Large intestine (tissue), 3 donors: ENCODE measurements at regions not wholly inside any gene's neighbourhood (a gene's known extent, or its start where the extent isn't known, plus 50 kb on each side); places are given as distances from the start of the nearest gene placed in this dataset.

ENCODE experiments used
- DNase-seq, 2 donors: peaks; one replicate each; pipeline versions ENCODE4 v3.0.0 to v3.0.0-alpha.2; 2013
- H3K27ac ChIP-seq: one replicate; pipeline ENCODE4 v1.5.1; 2013; ENCODE audit warnings: low read length
- H3K27me3 ChIP-seq: 2 replicates; pipeline ENCODE4 v1.6.1; 2013; ENCODE audit warnings: low read length; ENCODE audit not compliant: control insufficient read depth, insufficient read depth
- H3K36me3 ChIP-seq: 2 replicates; pipeline ENCODE4 v1.6.1; 2013; ENCODE audit warnings: low read length; ENCODE audit not compliant: control insufficient read depth, insufficient read depth
- H3K4me1 ChIP-seq: one replicate; pipeline ENCODE4 v1.6.1; 2013; ENCODE audit warnings: low read length; ENCODE audit not compliant: control insufficient read depth, insufficient read depth
- H3K4me3 ChIP-seq: one replicate; pipeline ENCODE4 v1.5.1; 2013; ENCODE audit warnings: low read length
- H3K9me3 ChIP-seq: one replicate; pipeline ENCODE4 v1.6.1; 2013; ENCODE audit warnings: mild to moderate bottlenecking, low read depth, low read length, moderate library complexity; ENCODE audit not compliant: control insufficient read depth
- WGBS: methylation state at CpG from one replicate; pipeline ENCODE4 v1.1.5; 2013; ENCODE audit warnings: low lambda C conversion rate; ENCODE audit not compliant: insufficient coverage; 5-methylcytosine and 5-hydroxymethylcytosine counted together

DNA sequence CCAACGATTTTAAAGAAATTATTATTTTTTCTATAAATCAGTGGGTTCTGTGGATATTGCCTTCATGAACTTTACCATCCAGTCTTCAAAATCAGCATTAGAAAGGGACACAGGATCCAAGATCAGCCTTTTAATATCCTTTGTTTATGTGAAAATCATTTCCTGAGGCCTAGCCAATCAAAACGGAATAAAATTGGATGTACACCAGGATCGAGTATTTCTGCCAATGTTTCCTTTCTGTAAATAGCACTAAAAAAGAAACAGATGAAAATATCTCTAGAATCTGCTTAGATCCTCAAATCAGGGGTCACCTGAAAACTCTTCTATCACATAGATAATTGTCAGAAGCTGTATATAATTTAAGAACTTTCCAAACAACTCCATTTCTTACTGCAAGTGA lies 1598.5 kb downstream of the LRRC4C start:
- H3K9me3 ChIP-seq: no peaks in the 10 kb centered on the region
- no peak overlapping the region for H3K4me3 ChIP-seq
- no peak for DNase-seq
- no peak overlapping the region for H3K27ac ChIP-seq
- H3K4me1 ChIP-seq: no peaks in the 10 kb centered on the region
- H3K27me3 ChIP-seq: no peaks in the 10 kb centered on the region
- no peaks in the 10 kb centered on the region for H3K36me3 ChIP-seq
- 87% methylated on average over 3 of the region's 3 CpGs for WGBS

DNA sequence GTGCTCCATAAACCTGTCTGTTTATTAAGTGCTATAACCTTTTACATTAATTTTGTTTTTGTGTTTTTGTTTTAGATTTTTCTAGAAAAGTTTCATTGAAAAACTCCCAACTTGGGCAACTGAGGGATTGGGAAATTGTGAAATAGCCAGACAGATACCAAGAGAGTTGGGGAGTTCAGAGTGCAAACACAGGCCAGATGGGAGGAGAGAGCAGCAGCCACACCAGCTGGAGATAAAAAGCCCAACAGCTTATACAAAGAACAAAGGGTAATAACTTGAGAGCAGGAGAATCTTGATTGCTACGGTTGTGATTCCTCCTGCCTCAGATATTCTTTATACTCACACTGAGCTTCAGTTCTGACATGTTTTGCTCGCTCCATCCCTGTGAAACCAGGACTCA lies 1642.2 kb downstream of the LRRC4C start:
- peak; percentile 48 to 74 for DNase-seq
- Histone ChIP-seq H3K36me3 (no peaks in the 10 kb centered on the region), H3K4me1 (peaks cover 8% of the 10 kb centered on the region), H3K9me3 (peaks cover 2% of the 10 kb centered on the region), H3K27me3 (no peaks in the 10 kb centered on the region), H3K4me3 (no peak overlapping the region), H3K27ac (no peak overlapping the region)
- WGBS: no CpG with 5 or more reads among the region's 2 CpGs

GRCh38 chr11:39810358-39810757 lies 1649.1 kb downstream of the LRRC4C start:
- no peak overlapping the region for H3K4me3 ChIP-seq
- H3K9me3 ChIP-seq: no peaks in the 10 kb centered on the region
- no peak for DNase-seq
- H3K27me3 ChIP-seq: no peaks in the 10 kb centered on the region
- no peaks in the 10 kb centered on the region for H3K4me1 ChIP-seq
- no CpG with 5 or more reads among the region's 4 CpGs for WGBS
- no peak overlapping the region for H3K27ac ChIP-seq
- H3K36me3 ChIP-seq: no peaks in the 10 kb centered on the region

GRCh38 chr11:39809833-39810232 lies 1649.6 kb downstream of the LRRC4C start:
- Histone ChIP-seq H3K4me3 (no peak overlapping the region), H3K4me1 (no peaks in the 10 kb centered on the region), H3K27ac (no peak overlapping the region), H3K36me3 (no peaks in the 10 kb centered on the region), H3K27me3 (no peaks in the 10 kb centered on the region), H3K9me3 (no peaks in the 10 kb centered on the region)
- WGBS: no CpG with 5 or more reads among the region's 1 CpG
- no peak for DNase-seq

DNA sequence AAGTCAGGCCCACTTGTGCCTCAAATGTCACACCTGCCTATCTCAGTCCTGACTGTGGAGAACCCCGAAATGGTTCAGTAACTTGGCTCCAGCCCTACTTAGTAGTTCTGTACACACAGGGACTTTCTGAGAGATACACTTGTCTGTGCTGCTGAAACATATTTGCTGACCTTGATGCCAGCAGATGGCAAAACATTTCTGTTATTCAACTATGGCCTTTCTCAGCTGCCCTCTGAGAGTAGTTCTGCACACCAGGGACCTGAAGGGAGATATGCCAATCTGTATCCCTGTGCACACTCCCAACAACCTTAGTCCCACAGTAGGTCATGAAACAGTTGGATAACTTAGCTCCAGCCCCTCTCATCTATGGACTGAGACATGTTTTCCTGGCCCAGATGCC lies 1651.5 kb downstream of the LRRC4C start:
- Histone ChIP-seq H3K4me1 (no peaks in the 10 kb centered on the region), H3K27me3 (no peaks in the 10 kb centered on the region), H3K4me3 (no peak overlapping the region), H3K27ac (no peak overlapping the region), H3K36me3 (no peaks in the 10 kb centered on the region), H3K9me3 (no peaks in the 10 kb centered on the region)
- WGBS: no CpG with 5 or more reads among the region's 1 CpG
- DNase-seq: no peak

GRCh38 chr11:39806652-39807051 lies 1652.8 kb downstream of the LRRC4C start:
- no CpG with 5 or more reads among the region's 1 CpG for WGBS
- H3K4me1 ChIP-seq: no peaks in the 10 kb centered on the region
- no peaks in the 10 kb centered on the region for H3K27me3 ChIP-seq
- no peak overlapping the region for H3K27ac ChIP-seq
- DNase-seq: no peak
- no peaks in the 10 kb centered on the region for H3K36me3 ChIP-seq
- no peaks in the 10 kb centered on the region for H3K9me3 ChIP-seq
- H3K4me3 ChIP-seq: no peak overlapping the region

GRCh38 chr11:39804271-39804670 lies 1655.2 kb downstream of the LRRC4C start:
- H3K4me1 ChIP-seq: no peaks in the 10 kb centered on the region
- no peaks in the 10 kb centered on the region for H3K36me3 ChIP-seq
- no peak overlapping the region for H3K4me3 ChIP-seq
- H3K9me3 ChIP-seq: no peaks in the 10 kb centered on the region
- H3K27ac ChIP-seq: no peak overlapping the region
- no peak for DNase-seq
- no peaks in the 10 kb centered on the region for H3K27me3 ChIP-seq

DNA sequence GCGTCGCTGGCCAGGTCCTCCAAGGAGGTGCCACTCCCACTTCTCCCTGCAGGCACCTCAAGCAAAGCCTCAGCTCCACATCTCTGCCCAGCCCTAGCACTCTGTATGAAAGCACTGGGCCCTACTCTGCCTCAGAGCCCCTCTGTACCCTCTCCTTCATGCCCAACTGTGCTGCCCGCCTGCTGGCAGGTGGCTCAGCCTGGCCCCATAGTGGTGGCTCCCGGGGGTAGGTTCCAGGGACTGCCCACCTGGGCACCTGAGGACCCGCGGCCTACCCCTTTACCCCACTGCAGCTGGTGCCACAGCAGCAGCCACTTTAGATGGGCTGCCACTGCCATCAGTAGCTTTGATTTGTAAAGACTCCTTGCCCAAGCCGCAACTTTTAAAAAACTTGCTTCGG lies 1672.8 kb downstream of the LRRC4C start:
- Histone ChIP-seq H3K9me3 (no peaks in the 10 kb centered on the region), H3K27me3 (no peaks in the 10 kb centered on the region), H3K27ac (no peak overlapping the region), H3K4me3 (no peak overlapping the region), H3K4me1 (no peaks in the 10 kb centered on the region), H3K36me3 (no peaks in the 10 kb centered on the region)
- no peak for DNase-seq
- WGBS: 93% methylated on average over 2 of the region's 8 CpGs

GRCh38 chr11:39786281-39786680 lies 1673.2 kb downstream of the LRRC4C start:
- Histone ChIP-seq H3K36me3 (no peaks in the 10 kb centered on the region), H3K27ac (no peak overlapping the region), H3K27me3 (no peaks in the 10 kb centered on the region), H3K4me1 (no peaks in the 10 kb centered on the region), H3K9me3 (no peaks in the 10 kb centered on the region), H3K4me3 (no peak overlapping the region)
- DNase-seq: no peak
- WGBS: no CpG with 5 or more reads among the region's 9 CpGs

DNA sequence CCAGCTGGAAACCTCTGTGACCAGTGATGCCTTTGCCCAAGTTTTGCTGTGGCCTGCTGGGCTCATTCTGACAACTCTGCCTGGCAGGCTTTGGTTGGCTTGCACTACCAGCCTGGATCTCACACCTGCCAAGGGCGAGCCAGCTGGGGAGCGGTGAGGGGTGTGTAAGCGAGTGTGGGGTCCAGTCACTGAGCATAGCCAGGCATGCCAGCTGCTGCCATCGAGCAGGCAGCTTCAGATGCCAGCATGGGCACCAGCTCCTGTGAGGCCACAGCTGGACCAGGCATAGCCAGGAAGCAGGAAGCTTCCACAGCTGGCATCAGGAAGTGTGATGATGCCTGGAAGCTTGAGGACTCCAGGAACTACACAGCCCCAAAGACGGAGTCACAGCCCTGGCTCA lies 1674.6 kb downstream of the LRRC4C start:
- Histone ChIP-seq H3K4me3 (no peak overlapping the region), H3K27ac (no peak overlapping the region), H3K27me3 (no peaks in the 10 kb centered on the region), H3K9me3 (no peaks in the 10 kb centered on the region), H3K36me3 (no peaks in the 10 kb centered on the region), H3K4me1 (no peaks in the 10 kb centered on the region)
- no CpG with 5 or more reads among the region's 5 CpGs for WGBS
- no peak for DNase-seq

- H3K27ac ChIP-seq: no peak overlapping the region
- no peaks in the 10 kb centered on the region for H3K4me1 ChIP-seq
- no peak overlapping the region for H3K4me3 ChIP-seq
- no peaks in the 10 kb centered on the region for H3K9me3 ChIP-seq
- no peak for DNase-seq
- 97% methylated on average over 3 of the region's 3 CpGs for WGBS
- no peaks in the 10 kb centered on the region for H3K36me3 ChIP-seq
- no peaks in the 10 kb centered on the region for H3K27me3 ChIP-seq
Observed at GRCh38 chr11:39780131-39780530, 1679.3 kb downstream of the LRRC4C start.
